DND-41 (cell line): ENCODE measurements at regions not wholly inside any gene's neighbourhood (a gene's known extent, or its start where the extent isn't known, plus 50 kb on each side); places are given as distances from the start of the nearest gene placed in this dataset.

ENCODE experiments used
- EZH2 ChIP-seq: IDR thresholded peaks from 3 replicates; pipeline ENCODE4 v1.6.1; 2012; ENCODE audit warnings: borderline replicate concordance, low read depth, mild to moderate bottlenecking, moderate library complexity, low read length, inconsistent platforms; ENCODE audit not compliant: severe bottlenecking
- TF ChIP-seq, protein P1 (sequence below): IDR thresholded peaks from 2 replicates; pipeline ENCODE4 v1.5.1; 2012; ENCODE audit warnings: borderline replicate concordance, low read length, moderate library complexity, mild to moderate bottlenecking; ENCODE audit not compliant: poor library complexity, severe bottlenecking; ENCODE audit errors: extremely low read depth

DNA sequence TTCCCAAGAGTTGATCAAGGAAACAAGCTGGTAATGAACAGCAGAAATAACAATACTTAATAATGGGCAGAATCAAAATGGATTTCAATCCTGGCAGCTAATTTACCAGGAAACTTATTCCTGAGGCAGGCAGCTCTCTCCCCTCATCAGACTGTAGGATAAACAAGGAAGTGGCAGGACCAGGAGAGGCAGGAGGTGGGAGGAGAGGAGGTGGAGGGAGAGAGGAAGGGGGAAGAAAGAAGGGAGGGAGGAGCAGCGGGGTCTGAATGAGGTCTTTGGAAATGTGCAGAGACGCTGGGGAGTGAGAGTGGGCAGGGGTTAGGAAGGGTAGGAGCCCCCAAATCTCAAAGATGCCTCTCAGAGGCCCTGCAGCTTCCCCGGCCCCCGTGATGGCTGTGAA lies 231.5 kb downstream of the BCOR start:
- TF ChIP-seq, protein P1, sequence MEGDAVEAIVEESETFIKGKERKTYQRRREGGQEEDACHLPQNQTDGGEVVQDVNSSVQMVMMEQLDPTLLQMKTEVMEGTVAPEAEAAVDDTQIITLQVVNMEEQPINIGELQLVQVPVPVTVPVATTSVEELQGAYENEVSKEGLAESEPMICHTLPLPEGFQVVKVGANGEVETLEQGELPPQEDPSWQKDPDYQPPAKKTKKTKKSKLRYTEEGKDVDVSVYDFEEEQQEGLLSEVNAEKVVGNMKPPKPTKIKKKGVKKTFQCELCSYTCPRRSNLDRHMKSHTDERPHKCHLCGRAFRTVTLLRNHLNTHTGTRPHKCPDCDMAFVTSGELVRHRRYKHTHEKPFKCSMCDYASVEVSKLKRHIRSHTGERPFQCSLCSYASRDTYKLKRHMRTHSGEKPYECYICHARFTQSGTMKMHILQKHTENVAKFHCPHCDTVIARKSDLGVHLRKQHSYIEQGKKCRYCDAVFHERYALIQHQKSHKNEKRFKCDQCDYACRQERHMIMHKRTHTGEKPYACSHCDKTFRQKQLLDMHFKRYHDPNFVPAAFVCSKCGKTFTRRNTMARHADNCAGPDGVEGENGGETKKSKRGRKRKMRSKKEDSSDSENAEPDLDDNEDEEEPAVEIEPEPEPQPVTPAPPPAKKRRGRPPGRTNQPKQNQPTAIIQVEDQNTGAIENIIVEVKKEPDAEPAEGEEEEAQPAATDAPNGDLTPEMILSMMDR, result no peak
- no peak for TF ChIP-seq EZH2
